ENCODE measurements at regions not wholly inside any gene's neighbourhood (a gene's known extent, or its start where the extent isn't known, plus 50 kb on each side); places are given as distances from the start of the nearest gene placed in this dataset.
A peak's percentile ranks its signal among the peaks of the same experiment; 100 is the strongest.

GRCh38 chr3:153602801-153603200 is 440.8 kb downstream of the RAP2B start:
- Mint-ChIP-seq H3K27ac (no peak overlapping the region), H3K36me3 (ENCODE audit: low read depth) (no peaks in the 10 kb centered on the region), H3K4me1 (peaks cover 2% of the 10 kb centered on the region), H3K9me3 (no peaks in the 10 kb centered on the region), H3K27me3 (no peaks in the 10 kb centered on the region), H3K4me3 (no peak overlapping the region)
- POLR2A ChIA-PET: no interaction called here
- DNase-seq: no peak
- CTCF ChIA-PET: no interaction called here

- Mint-ChIP-seq H3K36me3 (ENCODE audit: low read depth) (no peaks in the 10 kb centered on the region), H3K27me3 (no peaks in the 10 kb centered on the region), H3K9me3 (no peaks in the 10 kb centered on the region), H3K4me3 (no peak overlapping the region), H3K4me1 (no peaks in the 10 kb centered on the region), H3K27ac (no peak overlapping the region)
- DNase-seq: no peak
- POLR2A ChIA-PET: interaction anchor here (1.5 kb wide), 1 partner anchor 452 kb away, joined by 3 read pairs; the partner anchor contains the start of gene RAP2B
- CTCF ChIA-PET: no interaction called here
Measured at GRCh38 chr3:153614140-153614539, 452.1 kb downstream of the RAP2B start.

DNA sequence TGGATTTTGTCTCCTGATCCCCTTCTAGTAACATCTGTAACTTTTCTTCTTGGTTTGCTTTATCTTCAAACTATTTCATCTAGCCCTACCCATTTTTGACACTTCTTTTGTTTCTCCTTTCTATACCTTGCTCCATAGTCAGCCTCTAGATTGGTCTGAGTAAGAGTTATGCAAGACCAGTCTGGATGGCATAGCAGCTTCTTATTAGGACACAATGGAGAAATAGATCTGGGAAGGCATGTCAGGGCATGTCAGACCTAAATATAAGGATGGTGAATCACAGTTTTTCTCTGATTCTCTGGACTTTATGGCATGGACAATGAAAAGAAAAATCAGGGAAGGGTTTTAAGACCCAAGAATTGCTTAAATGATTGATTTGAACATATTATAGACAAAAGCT is 452.5 kb downstream of the RAP2B start:
- no peaks in the 10 kb centered on the region for H3K9me3 Mint-ChIP-seq
- H3K27me3 Mint-ChIP-seq: no peaks in the 10 kb centered on the region
- H3K4me3 Mint-ChIP-seq: no peak overlapping the region
- no peaks in the 10 kb centered on the region for H3K4me1 Mint-ChIP-seq
- ChIA-PET POLR2A (interaction anchor here (1.5 kb wide), 1 partner anchor 452 kb away, joined by 3 read pairs; the partner anchor contains the start of gene RAP2B), CTCF (no interaction called here)
- DNase-seq: no peak
- H3K27ac Mint-ChIP-seq: no peak overlapping the region
- H3K36me3 Mint-ChIP-seq (ENCODE audit: low read depth): no peaks in the 10 kb centered on the region

GRCh38 chr3:153615863-153616262 is 453.8 kb downstream of the RAP2B start:
- H3K4me1 Mint-ChIP-seq: peaks cover 6% of the 10 kb centered on the region
- H3K27me3 Mint-ChIP-seq: no peaks in the 10 kb centered on the region
- peaks cover 5% of the 10 kb centered on the region for H3K36me3 Mint-ChIP-seq (ENCODE audit: low read depth)
- ChIA-PET POLR2A (no interaction called here), CTCF (no interaction called here)
- H3K9me3 Mint-ChIP-seq: peaks cover 4% of the 10 kb centered on the region
- H3K27ac Mint-ChIP-seq: no peak overlapping the region
- H3K4me3 Mint-ChIP-seq: no peak overlapping the region
- no peak for DNase-seq

- POLR2A ChIA-PET: interaction anchor here (0.8 kb wide), 1 partner anchor 11 kb away, joined by 3 read pairs; no protein-coding TSS in a partner anchor
- no peak overlapping the region for H3K4me3 Mint-ChIP-seq
- DNase-seq: no peak
- peaks cover 22% of the 10 kb centered on the region for H3K4me1 Mint-ChIP-seq
- CTCF ChIA-PET: no interaction called here
- no peak overlapping the region for H3K27ac Mint-ChIP-seq
- no peaks in the 10 kb centered on the region for H3K27me3 Mint-ChIP-seq
- peaks cover 13% of the 10 kb centered on the region for H3K36me3 Mint-ChIP-seq (ENCODE audit: low read depth)
- H3K9me3 Mint-ChIP-seq: peaks cover 9% of the 10 kb centered on the region
Measured at GRCh38 chr3:153617463-153617862, 455.4 kb downstream of the RAP2B start.

DNA sequence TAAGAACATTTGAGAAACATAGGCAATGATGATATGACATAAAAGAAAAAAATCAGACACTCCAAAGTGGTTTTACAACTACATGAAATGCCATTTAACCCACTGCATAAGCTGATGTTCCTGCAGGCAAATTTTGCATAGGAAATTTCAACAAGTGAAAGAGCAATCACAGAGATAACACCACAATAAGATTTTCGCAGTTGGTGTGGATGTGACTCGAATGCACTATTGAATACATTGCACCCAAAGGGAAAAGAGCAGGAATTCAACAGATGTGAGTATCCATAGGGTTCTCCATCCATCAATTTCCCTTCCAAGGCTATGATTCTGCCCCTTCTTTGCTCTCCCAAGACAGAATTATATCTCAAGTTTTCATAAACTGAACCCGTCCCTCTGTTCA is 456.1 kb downstream of the RAP2B start:
- no peaks in the 10 kb centered on the region for H3K27me3 Mint-ChIP-seq
- peaks cover 27% of the 10 kb centered on the region for H3K4me1 Mint-ChIP-seq
- ChIA-PET CTCF (no interaction called here), POLR2A (no interaction called here)
- H3K9me3 Mint-ChIP-seq: peaks cover 9% of the 10 kb centered on the region
- DNase-seq: no peak
- H3K4me3 Mint-ChIP-seq: no peak overlapping the region
- no peak overlapping the region for H3K27ac Mint-ChIP-seq
- H3K36me3 Mint-ChIP-seq (ENCODE audit: low read depth): peaks cover 17% of the 10 kb centered on the region

GRCh38 chr3:153619268-153619667 is 457.2 kb downstream of the RAP2B start:
- Mint-ChIP-seq H3K36me3 (ENCODE audit: low read depth) (peaks cover 24% of the 10 kb centered on the region), H3K27me3 (no peaks in the 10 kb centered on the region), H3K4me3 (no peak overlapping the region), H3K9me3 (peaks cover 9% of the 10 kb centered on the region), H3K4me1 (peaks cover 37% of the 10 kb centered on the region), H3K27ac (no peak overlapping the region)
- POLR2A ChIA-PET: no interaction called here
- no peak for DNase-seq
- CTCF ChIA-PET: interaction anchor here (0.7 kb wide), 1 partner anchor 22 kb away, joined by 3 read pairs; no protein-coding TSS in a partner anchor

- ChIA-PET CTCF (interaction anchor here (0.6 to 4.0 kb wide), 6 partner anchors 13 to 579 kb away, joined by 3 to 10 read pairs (median 3); no protein-coding TSS in a partner anchor), POLR2A (interaction anchor here (0.9 to 4.4 kb wide), 8 partner anchors 9 to 461 kb away, joined by 3 to 37 read pairs (median 4); partner anchors contain the start of gene RAP2B)
- peaks cover 24% of the 10 kb centered on the region for H3K36me3 Mint-ChIP-seq (ENCODE audit: low read depth)
- H3K27ac Mint-ChIP-seq: peak overlapping the region; percentile 77
- peaks cover 9% of the 10 kb centered on the region for H3K9me3 Mint-ChIP-seq
- peak; percentile 31 for DNase-seq
- no peaks in the 10 kb centered on the region for H3K27me3 Mint-ChIP-seq
- peak overlapping the region; percentile 42 for H3K4me3 Mint-ChIP-seq
- H3K4me1 Mint-ChIP-seq: peaks cover 62% of the 10 kb centered on the region
Measured at GRCh38 chr3:153621953-153622352, 459.9 kb downstream of the RAP2B start.

GRCh38 chr3:153623834-153624233 is 461.8 kb downstream of the RAP2B start:
- DNase-seq: no peak
- Mint-ChIP-seq H3K27ac (peak overlapping the region; percentile 92), H3K4me3 (peak overlapping the region; percentile 21), H3K27me3 (no peaks in the 10 kb centered on the region), H3K9me3 (peaks cover 9% of the 10 kb centered on the region), H3K4me1 (peaks cover 76% of the 10 kb centered on the region), H3K36me3 (ENCODE audit: low read depth) (peaks cover 24% of the 10 kb centered on the region)
- ChIA-PET CTCF (interaction anchor here (0.5 to 4.0 kb wide), 2 partner anchors 463 to 1157 kb away, joined by 3 to 10 read pairs; no protein-coding TSS in a partner anchor), POLR2A (interaction anchor here (1.0 to 4.4 kb wide), 5 partner anchors 20 to 462 kb away, joined by 3 to 37 read pairs (median 4); partner anchors contain the start of gene RAP2B)

- Mint-ChIP-seq H3K27me3 (no peaks in the 10 kb centered on the region), H3K4me3 (peak overlapping the region; percentile 21), H3K27ac (peak overlapping the region; percentile 92), H3K4me1 (peaks cover 79% of the 10 kb centered on the region), H3K36me3 (ENCODE audit: low read depth) (peaks cover 24% of the 10 kb centered on the region), H3K9me3 (peaks cover 9% of the 10 kb centered on the region)
- DNase-seq: peak; percentile 33
- ChIA-PET POLR2A (interaction anchor here (1.0 to 4.4 kb wide), 5 partner anchors 19 to 463 kb away, joined by 3 to 37 read pairs (median 4); partner anchors contain the start of gene RAP2B), CTCF (interaction anchor here (0.5 to 4.0 kb wide), 2 partner anchors 464 to 1158 kb away, joined by 3 to 10 read pairs; no protein-coding TSS in a partner anchor)
Measured at GRCh38 chr3:153624310-153625030, 462.4 kb downstream of the RAP2B start.

GRCh38 chr3:153625506-153625905 is 463.5 kb downstream of the RAP2B start:
- CTCF ChIA-PET: interaction anchor here (0.6 to 4.0 kb wide), 2 partner anchors 26 to 465 kb away, joined by 4 to 10 read pairs; no protein-coding TSS in a partner anchor
- H3K27ac Mint-ChIP-seq: peak overlapping the region; percentile 41
- POLR2A ChIA-PET: interaction anchor here (1.6 to 4.4 kb wide), 2 partner anchors 28 to 464 kb away, joined by 3 to 37 read pairs; partner anchors contain the start of gene RAP2B
- no peaks in the 10 kb centered on the region for H3K27me3 Mint-ChIP-seq
- no peak for DNase-seq
- H3K4me3 Mint-ChIP-seq: no peak overlapping the region
- peaks cover 81% of the 10 kb centered on the region for H3K4me1 Mint-ChIP-seq
- H3K9me3 Mint-ChIP-seq: peaks cover 8% of the 10 kb centered on the region
- H3K36me3 Mint-ChIP-seq (ENCODE audit: low read depth): peaks cover 23% of the 10 kb centered on the region

GRCh38 chr3:153626158-153626557 is 464.1 kb downstream of the RAP2B start:
- H3K4me3 Mint-ChIP-seq: no peak overlapping the region
- no peak for DNase-seq
- H3K36me3 Mint-ChIP-seq (ENCODE audit: low read depth): peaks cover 16% of the 10 kb centered on the region
- peaks cover 2% of the 10 kb centered on the region for H3K9me3 Mint-ChIP-seq
- ChIA-PET CTCF (no interaction called here), POLR2A (no interaction called here)
- H3K27me3 Mint-ChIP-seq: no peaks in the 10 kb centered on the region
- no peak overlapping the region for H3K27ac Mint-ChIP-seq
- peaks cover 78% of the 10 kb centered on the region for H3K4me1 Mint-ChIP-seq

GRCh38 chr3:153628591-153628990 is 466.6 kb downstream of the RAP2B start:
- Mint-ChIP-seq H3K36me3 (ENCODE audit: low read depth) (peaks cover 3% of the 10 kb centered on the region), H3K27ac (peak overlapping the region; percentile 55), H3K4me1 (peaks cover 66% of the 10 kb centered on the region), H3K4me3 (no peak overlapping the region), H3K9me3 (no peaks in the 10 kb centered on the region), H3K27me3 (no peaks in the 10 kb centered on the region)
- ChIA-PET CTCF (no interaction called here), POLR2A (interaction anchor here (0.9 to 1.1 kb wide), 2 partner anchors 11 to 407 kb away, joined by 3 read pairs; no protein-coding TSS in a partner anchor)
- DNase-seq: no peak
